ENCODE measurements at regions not wholly inside any gene's neighbourhood (a gene's known extent, or its start where the extent isn't known, plus 50 kb on each side); places are given as distances from the start of the nearest gene placed in this dataset.
"Not testable (repeated sequence)": the region's sequence is repeated elsewhere in the genome, so short reads cannot be mapped to it uniquely, and the experiment has no call there.

GRCh38 chr10:15921423-15921945 lies 61.2 kb upstream of the MINDY3 start:
- not testable (repeated sequence) for DNase-seq (ENCODE audit: low read depth)

DNA sequence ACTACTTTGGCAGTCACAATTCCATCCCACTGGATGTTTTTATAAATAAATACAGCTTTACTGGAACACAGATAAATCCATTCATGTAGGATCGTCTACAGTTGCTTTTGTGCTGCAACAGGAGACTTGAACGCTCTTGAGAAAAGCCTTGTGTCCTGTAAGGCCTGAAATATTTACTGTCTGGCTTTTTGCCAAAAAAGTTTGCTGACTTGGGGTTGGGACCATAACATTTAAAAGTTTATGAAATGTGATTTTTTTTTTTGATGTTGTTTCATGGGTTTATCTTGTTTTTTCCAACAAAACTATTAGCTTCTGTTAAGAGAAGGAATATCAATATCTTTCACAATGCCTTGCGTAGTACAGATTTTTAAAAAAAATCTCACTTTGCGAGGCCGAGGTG lies 71.1 kb upstream of the MINDY3 start:
- no peak for DNase-seq (ENCODE audit: low read depth)

DNA sequence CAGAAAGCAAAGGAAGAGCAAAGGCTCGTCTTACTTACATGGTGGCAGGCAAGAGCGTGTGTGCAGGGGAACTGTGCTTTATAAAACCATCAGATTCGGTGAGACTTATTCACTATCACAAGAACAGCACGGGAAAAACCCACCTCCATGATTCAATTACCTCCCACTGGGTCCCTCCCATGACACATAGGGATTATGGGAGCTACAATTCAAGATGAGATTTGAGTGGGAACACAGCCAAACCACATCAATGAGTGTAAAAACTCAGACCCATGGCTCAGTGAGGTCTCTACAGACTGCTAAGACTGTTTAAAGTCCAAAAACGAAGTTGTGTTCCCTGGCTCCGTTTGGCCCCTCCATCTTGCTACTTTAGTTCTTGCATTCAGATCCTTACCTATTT lies 79.2 kb upstream of the MINDY3 start:
- peak; percentile 1 for DNase-seq (ENCODE audit: low read depth)

DNA sequence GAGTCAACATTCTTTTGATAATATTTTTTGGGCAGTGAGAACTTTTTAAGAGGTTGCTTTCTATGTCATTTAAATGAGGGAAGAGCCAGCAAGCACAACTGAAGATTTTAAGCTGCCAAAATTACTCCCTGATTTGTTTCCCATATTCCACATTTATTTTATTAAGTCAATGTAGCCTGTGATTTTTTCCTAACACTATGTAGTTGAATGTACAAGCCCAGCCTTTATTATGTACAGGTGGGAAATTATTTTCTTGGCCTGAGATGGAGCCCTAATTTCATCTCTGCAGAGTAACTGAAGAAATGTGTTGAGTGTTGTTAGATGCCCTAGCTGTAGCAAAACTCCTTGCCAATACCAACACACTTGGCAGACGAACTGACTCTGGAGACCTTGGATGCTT lies 83.1 kb upstream of the MINDY3 start:
- DNase-seq (ENCODE audit: low read depth), result no peak

- DNase-seq (ENCODE audit: low read depth), result no peak
Observed at GRCh38 chr10:15954188-15954587, 93.9 kb upstream of the MINDY3 start.

- no peak for DNase-seq (ENCODE audit: low read depth)
Observed at GRCh38 chr10:15960277-15960676, 100.0 kb upstream of the MINDY3 start.

DNA sequence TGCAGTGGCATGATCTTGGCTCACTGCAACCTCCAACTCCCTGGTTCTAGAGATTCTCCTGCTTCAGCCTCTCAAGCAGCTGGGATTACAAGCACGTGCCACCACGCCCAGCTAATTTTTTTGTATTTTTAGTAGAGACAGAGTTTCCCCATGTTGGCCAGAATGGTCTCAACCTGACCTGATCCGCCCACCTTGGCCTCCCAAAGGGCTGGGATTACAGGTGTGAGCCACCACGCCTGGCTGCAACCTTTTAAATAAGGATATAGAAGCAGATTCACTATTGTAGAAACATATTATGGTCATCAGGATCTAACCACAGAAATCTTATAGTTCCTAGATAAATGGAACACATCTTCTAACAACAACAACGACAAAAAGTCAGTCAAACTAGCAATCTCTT lies 112.4 kb upstream of the MINDY3 start:
- not testable (repeated sequence) for DNase-seq (ENCODE audit: low read depth)

DNA sequence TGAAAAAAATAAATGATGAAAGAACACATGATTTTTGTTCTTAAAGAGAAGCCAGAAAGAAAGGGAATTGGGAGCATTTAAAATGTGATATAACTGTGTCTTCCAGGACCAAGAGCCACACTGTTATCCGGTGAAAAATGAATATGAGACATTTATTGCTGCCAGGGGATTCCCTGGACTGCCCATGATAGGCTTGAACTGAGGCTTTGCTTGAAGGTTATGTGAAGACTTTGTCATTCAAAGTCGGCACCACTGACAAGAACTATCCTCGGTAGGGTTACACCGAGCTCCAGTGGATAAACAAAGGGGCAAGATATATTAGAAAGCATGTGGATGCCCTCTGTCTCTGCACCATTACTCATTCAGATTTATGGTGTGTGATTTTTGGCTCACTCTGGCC lies 125.4 kb upstream of the MINDY3 start:
- DNase-seq (ENCODE audit: low read depth), result no peak

- no peak for DNase-seq (ENCODE audit: low read depth)
Observed at GRCh38 chr10:15990535-15991129, 130.3 kb upstream of the MINDY3 start.

DNA sequence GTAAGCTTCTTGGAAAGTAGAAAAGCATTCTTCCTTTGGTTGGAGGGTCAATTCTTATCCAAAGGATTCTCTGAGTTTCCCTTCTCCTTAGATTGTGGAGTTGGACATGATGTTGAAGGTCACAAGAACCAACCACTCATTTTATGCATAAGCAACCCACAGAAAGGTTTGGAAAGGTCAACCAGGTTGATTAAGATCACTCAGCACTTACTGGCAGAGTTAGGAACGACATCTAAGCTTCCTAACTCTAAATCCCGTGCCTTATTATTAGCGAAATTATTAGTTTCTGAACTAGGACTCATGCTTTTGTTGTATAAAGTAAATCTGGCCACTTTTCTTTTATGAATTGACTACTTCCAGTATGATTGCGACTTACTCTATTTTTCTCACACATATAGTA lies 137.0 kb upstream of the MINDY3 start:
- no peak for DNase-seq (ENCODE audit: low read depth)

GRCh38 chr10:16001581-16001980 lies 141.3 kb upstream of the MINDY3 start:
- no peak for DNase-seq (ENCODE audit: low read depth)

- no peak for DNase-seq (ENCODE audit: low read depth)
Observed at GRCh38 chr10:16009785-16010184, 149.5 kb upstream of the MINDY3 start.

GRCh38 chr10:16011548-16011947 lies 151.2 kb upstream of the MINDY3 start:
- DNase-seq (ENCODE audit: low read depth), result no peak

- no peak for DNase-seq (ENCODE audit: low read depth)
Observed at GRCh38 chr10:16014469-16014868, 154.2 kb upstream of the MINDY3 start.

GRCh38 chr10:16016688-16017087 lies 156.4 kb upstream of the MINDY3 start:
- DNase-seq (ENCODE audit: low read depth), result no peak

DNA sequence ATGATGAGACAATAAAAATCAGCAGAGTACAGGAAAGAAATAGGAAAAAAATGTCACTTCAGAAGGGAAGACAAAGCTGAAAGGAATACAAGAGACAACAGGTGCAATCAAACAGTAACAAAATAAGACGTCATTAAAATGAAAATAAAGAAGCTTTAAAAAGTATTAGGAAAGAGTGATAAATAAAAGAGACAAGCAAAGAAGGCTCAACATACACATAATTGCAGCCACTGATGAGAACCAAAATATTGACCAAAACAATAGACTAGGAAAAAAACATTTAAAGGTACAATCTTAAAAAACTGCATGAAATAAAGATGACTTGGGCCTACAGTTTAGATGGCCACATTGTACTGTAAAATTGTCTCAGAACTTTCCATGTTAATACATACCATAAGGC lies 160.5 kb upstream of the MINDY3 start:
- DNase-seq (ENCODE audit: low read depth), result no peak

- not testable (repeated sequence) for DNase-seq (ENCODE audit: low read depth)
Observed at GRCh38 chr10:16026832-16027231, 166.5 kb upstream of the MINDY3 start.

DNA sequence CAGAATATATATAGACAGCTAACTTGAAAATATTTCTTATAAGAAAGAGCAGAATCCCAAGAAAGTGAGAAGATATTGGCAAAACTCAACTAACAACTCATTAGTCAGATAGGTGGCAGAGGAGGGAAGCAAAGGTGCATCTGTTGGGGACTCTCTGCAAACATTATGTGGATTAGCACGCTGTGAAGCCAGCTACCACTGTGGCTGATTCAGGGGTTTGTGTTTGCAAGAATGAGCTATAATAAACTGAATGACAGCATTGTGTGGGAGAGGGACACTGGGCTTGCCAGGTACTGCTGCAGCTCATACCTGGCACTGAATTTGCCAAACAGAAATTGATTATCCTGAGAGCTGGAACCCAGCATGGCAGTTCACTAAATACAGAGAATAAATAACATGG lies 170.3 kb upstream of the MINDY3 start:
- no peak for DNase-seq (ENCODE audit: low read depth)

DNA sequence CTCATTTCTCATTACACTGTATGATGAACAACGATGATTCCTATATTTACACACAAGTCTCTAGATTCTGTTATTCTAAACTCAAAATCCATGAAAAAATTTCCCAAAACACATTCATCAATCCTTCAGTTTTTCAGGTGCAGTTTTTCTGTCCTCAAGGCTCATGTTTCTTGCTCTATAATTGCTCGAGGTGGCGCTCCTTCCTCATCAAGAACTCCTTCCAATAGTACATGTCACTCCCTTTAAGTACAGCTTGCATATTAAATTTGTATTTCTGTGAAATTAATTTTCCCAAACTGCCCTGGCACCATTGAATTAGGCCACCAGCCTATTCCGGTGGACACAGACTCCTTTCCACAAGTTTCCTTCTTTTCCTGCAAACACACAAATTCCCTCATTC lies 188.7 kb upstream of the MINDY3 start:
- no peak for DNase-seq (ENCODE audit: low read depth)

GRCh38 chr10:16049782-16050181 lies 189.5 kb upstream of the MINDY3 start:
- DNase-seq (ENCODE audit: low read depth), result no peak

GRCh38 chr10:16063350-16063749 lies 203.0 kb upstream of the MINDY3 start:
- DNase-seq (ENCODE audit: low read depth), result no peak

GRCh38 chr10:16083551-16083950 lies 223.2 kb upstream of the MINDY3 start:
- DNase-seq (ENCODE audit: low read depth), result not testable (repeated sequence)

- DNase-seq (ENCODE audit: low read depth), result peak; percentile 67
Observed at GRCh38 chr10:16105082-16105481, 244.8 kb upstream of the MINDY3 start.

Data from LHCN-M2 (cell line).